IPS-18c (cell line): ENCODE measurements at regions not wholly inside any gene's neighbourhood (a gene's known extent, or its start where the extent isn't known, plus 50 kb on each side); places are given as distances from the start of the nearest gene placed in this dataset.

Source experiments
- H3K4me3 ChIP-seq: 2 replicates; pipeline ENCODE4 v1.7.0; 2013; ENCODE audit warnings: low read depth, mild to moderate bottlenecking, low read length, moderate library complexity; ENCODE audit not compliant: insufficient read depth
- H3K9me3 ChIP-seq: one replicate; pipeline ENCODE4 v1.6.1; 2013; ENCODE audit warnings: mild to moderate bottlenecking, low read length, moderate library complexity; ENCODE audit not compliant: control insufficient read depth, insufficient read depth

GRCh38 chr1:199302554-199302953 is 663.7 kb downstream of the PTPRC start:
- no peak overlapping the region for H3K4me3 ChIP-seq
- no peaks in the 10 kb centered on the region for H3K9me3 ChIP-seq

DNA sequence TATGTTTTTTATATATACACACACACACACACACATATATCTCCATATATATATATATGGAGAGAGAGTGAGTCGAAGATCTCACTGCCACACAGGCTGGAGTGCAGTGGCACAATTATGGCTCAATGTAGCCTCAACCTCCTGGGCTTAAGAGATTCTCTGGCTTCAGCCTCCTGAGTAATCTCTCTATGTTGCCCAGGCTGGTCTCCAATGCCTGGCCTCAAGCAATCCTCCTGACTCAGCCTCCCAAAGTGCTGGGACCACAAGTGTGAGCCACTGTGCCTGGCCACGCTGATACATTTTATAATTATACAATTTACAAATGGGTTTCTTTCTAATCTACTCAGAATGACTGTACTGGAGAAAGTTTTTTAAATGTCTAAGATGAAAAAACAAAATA is 664.2 kb downstream of the PTPRC start:
- no peak overlapping the region for H3K4me3 ChIP-seq
- H3K9me3 ChIP-seq = no peaks in the 10 kb centered on the region

DNA sequence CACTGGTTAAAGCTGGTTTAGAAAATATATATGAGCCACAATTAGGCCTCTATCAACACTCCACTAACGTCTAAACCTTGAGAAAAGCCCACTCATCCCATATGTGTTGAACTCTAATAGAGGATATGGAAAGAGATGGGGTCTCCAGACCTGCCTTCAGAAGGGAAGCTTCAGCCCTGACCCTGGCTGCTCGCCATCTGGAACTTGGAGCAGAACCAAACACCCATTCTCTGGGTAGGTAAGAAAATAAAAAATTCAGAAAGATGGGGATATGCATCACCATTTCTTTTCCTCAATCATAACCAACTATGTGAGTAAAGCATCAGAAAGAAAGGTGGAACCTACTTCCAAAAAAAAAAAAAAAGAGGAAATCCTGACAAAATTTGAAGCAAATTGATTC is 666.2 kb downstream of the PTPRC start:
- no peak overlapping the region for H3K4me3 ChIP-seq

DNA sequence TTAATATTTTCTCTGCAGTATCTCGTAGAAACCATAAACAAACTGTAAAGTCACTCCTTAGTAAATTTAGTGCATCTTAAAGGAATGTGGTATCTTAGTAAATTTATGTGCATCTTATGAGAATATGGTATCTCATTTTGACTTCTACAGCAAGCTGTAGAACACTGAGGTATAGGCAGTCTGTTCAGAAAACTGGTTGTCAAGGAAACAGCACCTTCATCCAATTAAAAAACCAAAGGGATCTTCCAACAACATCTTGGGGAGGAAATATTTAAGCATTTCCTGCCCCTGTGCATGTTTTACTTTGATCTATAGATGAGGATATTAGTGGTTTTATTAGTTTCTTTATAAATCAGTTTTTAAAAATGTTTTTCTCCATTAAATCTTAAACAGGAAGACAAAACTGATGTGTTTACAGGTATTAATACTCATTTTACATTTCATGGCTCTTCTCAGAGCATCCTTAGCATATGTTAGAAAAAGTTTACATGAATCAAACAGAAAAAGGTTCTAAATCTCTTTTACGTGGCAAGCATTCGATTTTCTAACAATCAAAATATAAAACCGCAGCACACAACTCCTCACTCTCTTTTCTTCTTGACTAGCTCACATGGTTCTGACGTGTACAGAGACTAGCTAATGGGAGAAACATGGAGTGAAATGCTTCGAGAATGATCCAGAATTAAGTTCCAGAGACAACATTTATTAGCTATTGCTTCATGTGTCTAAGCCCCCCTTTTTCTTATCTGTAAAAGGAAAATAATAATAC is 668.8 kb downstream of the PTPRC start:
- Histone ChIP-seq H3K4me3 (no peak overlapping the region), H3K9me3 (no peaks in the 10 kb centered on the region)

More for the DNA sequence above, 666.2 kb downstream of the PTPRC start:
- H3K9me3 ChIP-seq = no peaks in the 10 kb centered on the region

- H3K4me3 ChIP-seq = no peak overlapping the region
Measured at GRCh38 chr1:199308349-199308846, 669.6 kb downstream of the PTPRC start.

GRCh38 chr1:199310708-199311107 is 671.9 kb downstream of the PTPRC start:
- H3K9me3 ChIP-seq = no peaks in the 10 kb centered on the region
- no peak overlapping the region for H3K4me3 ChIP-seq

More at GRCh38 chr1:199308349-199308846, 669.6 kb downstream of the PTPRC start:
- no peaks in the 10 kb centered on the region for H3K9me3 ChIP-seq

- Histone ChIP-seq H3K4me3 (no peak overlapping the region), H3K9me3 (no peaks in the 10 kb centered on the region)
Measured at GRCh38 chr1:199311478-199312262, 672.8 kb downstream of the PTPRC start.

- Histone ChIP-seq H3K4me3 (no peak overlapping the region), H3K9me3 (no peaks in the 10 kb centered on the region)
Measured at GRCh38 chr1:199312626-199313025, 673.8 kb downstream of the PTPRC start.

- Histone ChIP-seq H3K4me3 (no peak overlapping the region), H3K9me3 (no peaks in the 10 kb centered on the region)
Measured at GRCh38 chr1:199313444-199313843, 674.6 kb downstream of the PTPRC start.

GRCh38 chr1:199319341-199319740 is 680.5 kb downstream of the PTPRC start:
- Histone ChIP-seq H3K4me3 (no peak overlapping the region), H3K9me3 (no peaks in the 10 kb centered on the region)

GRCh38 chr1:199322278-199322677 is 683.4 kb downstream of the PTPRC start:
- H3K4me3 ChIP-seq = no peak overlapping the region

GRCh38 chr1:199333180-199333579 is 694.3 kb upstream of the NR5A2 start:
- Histone ChIP-seq H3K4me3 (no peak overlapping the region), H3K9me3 (no peaks in the 10 kb centered on the region)

More at GRCh38 chr1:199322278-199322677, 683.4 kb downstream of the PTPRC start:
- H3K9me3 ChIP-seq = no peaks in the 10 kb centered on the region

DNA sequence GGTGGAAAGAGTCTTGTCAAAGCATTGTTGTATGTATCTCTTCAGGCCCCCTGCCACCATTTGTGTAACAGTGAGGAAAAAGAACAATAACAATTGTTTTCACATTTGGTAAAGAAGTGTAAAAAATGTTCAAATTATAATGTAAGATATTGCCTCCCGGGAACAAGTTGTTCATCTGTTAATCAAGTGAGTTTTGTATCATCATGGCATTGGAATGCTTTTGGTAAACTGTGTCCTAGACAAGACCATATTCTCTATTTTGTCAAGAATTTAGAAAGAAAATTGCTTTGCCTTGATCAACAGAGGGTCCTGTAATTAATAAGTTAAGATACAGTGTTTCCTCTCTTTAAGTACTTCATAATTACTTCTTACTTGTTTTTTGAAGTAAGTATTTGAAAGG is 692.0 kb upstream of the NR5A2 start:
- Histone ChIP-seq H3K4me3 (no peak overlapping the region), H3K9me3 (no peaks in the 10 kb centered on the region)

DNA sequence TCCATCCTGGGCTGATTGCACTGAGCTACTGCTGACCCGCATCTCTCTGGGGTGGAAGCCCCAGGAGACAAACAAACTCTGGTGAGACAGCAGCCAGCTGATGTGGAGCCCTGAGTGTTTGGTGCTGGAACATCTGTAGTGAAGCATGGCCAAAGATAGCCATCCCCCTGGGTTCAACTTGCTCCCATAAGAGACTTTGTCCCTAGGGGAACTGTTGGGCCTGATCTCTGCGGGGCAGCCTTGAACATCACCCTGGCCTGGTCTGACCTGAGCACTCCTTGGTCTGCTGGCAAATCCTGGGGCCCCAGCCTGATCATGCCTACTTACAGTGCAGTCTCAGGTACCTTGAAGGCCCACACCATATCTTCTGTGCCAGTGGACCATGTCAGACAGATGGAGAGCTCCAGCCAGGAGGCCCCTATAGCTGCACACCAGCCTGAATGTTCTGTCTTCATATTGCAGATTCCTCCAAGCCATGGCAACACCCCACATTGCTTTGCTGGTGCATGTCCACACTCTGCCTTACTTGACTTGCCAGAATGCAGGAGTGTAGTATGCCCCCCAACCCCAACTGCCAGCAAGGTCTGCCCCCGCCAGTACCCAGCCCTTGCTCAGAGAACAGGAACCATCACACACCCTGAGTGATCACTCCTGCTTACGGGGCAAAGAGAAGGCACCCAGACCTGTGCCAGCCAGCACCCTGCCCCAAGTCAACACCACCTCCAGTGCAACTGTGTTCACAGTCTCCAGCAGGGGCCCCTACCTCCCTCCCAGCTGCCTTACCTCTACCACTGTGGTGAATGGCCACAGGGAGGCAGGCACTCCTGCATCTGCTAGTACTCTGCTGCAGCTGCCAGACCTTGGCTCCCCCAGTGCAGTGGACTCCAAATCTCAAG is 690.5 kb upstream of the NR5A2 start:
- Histone ChIP-seq H3K9me3 (no peaks in the 10 kb centered on the region), H3K4me3 (no peak overlapping the region)

GRCh38 chr1:199338760-199339159 is 688.8 kb upstream of the NR5A2 start:
- H3K4me3 ChIP-seq = no peak overlapping the region
- H3K9me3 ChIP-seq = no peaks in the 10 kb centered on the region

DNA sequence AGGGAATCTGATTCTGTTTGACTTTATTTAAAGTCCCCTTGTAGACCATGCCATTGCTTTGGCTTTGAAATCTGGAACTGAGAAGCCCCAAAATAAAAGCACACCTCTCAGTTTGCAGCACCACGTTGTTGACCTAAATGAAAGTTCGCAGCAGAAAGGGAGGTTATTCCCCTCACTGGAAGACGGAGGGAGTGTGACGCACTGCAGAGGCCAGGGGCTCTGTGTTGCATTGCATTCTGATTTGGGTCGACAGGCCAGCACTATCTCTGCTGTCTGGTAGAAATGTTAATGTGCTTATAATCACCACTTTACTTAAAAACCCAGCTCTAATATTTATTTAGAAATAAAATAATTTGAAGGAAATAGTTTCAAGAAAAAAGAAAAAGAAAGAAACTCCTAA is 675.2 kb upstream of the NR5A2 start:
- Histone ChIP-seq H3K9me3 (no peaks in the 10 kb centered on the region), H3K4me3 (no peak overlapping the region)

DNA sequence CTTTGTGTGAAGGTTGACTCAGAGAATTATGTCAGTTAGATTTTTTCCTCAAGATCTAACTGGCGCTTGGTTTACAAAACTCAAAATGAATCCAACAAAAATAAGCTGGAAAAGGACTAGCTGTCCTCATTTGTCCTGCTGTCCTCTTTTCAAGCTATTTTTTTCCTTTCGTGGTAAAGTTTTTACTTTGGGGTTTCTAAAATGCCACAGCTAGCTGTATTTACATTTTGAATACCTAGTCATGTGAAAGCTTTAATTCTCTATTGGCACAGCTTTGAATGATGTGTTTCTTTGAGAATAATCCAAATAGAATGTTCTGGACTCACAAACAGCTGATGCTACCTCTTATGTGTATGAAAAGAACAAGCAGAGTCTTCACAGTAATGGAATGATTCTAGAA is 673.6 kb upstream of the NR5A2 start:
- Histone ChIP-seq H3K4me3 (no peak overlapping the region), H3K9me3 (no peaks in the 10 kb centered on the region)
